Esophagus muscularis mucosa (tissue), 4 donors: ENCODE measurements at regions not wholly inside any gene's neighbourhood (a gene's known extent, or its start where the extent isn't known, plus 50 kb on each side); places are given as distances from the start of the nearest gene placed in this dataset.

Source experiments
- DNase-seq: peaks from one replicate; pipeline ENCODE4 v3.0.0-alpha.2; 2017; ENCODE audit errors: extremely low spot score
- H3K27ac ChIP-seq, 4 donors: fragments of 200-600 bp; sonication (generic); replicated peaks in 1 of 4; 1 replicate in 3 of 4; 2 replicates in 1 of 4; pipeline ENCODE4 v1.5.1; 2016 to 2019; ENCODE audit warnings: mild to moderate bottlenecking in 1 of 4
- H3K27me3 ChIP-seq, 4 donors: fragments of 200-600 bp; sonication (generic); one replicate each; pipeline versions ENCODE4 v1.5.1 to v1.6.0; 2016 to 2019
- H3K36me3 ChIP-seq, 4 donors: fragments of 200-600 bp; sonication (generic); one replicate each; pipeline ENCODE4 v1.5.1; 2016 to 2019
- H3K4me1 ChIP-seq, 4 donors: fragments of 200-600 bp; sonication (generic); one replicate each; pipeline ENCODE4 v1.5.1; 2016 to 2019
- H3K4me3 ChIP-seq, 4 donors: fragments of 200-600 bp; sonication (generic); 1 replicate in 2 of 4; 2 replicates in 2 of 4; pipeline ENCODE4 v1.5.1; 2016 to 2019; ENCODE audit warnings: mild to moderate bottlenecking in 4 of 4, moderate library complexity in 1 of 4
- H3K9me3 ChIP-seq, 4 donors: fragments of 200-600 bp; sonication (generic); 1 replicate in 3 of 4; 2 replicates in 1 of 4; pipeline ENCODE4 v1.5.1; 2016 to 2019
- EP300 ChIP-seq: sonication (generic); formaldehyde crosslinking; IDR thresholded peaks from one replicate; pipeline ENCODE4 v1.6.1; 2017; ENCODE audit warnings: antibody characterized with exemption
- POLR2A ChIP-seq: fragments of 450-650 bp; IDR thresholded peaks from one replicate; pipeline ENCODE4 v1.6.1; 2017; ENCODE audit warnings: antibody characterized with exemption, moderate library complexity, mild to moderate bottlenecking, low read depth
- POLR2AphosphoS5 ChIP-seq, 2 donors: sonication (generic); formaldehyde crosslinking; IDR thresholded peaks; one replicate each; pipeline ENCODE4 v1.6.1; 2017; ENCODE audit warnings: antibody characterized with exemption in 2 of 2
- WGBS: methylation state at CpG from one replicate; pipeline ENCODE4 v1.1.5; 2018; 5-methylcytosine and 5-hydroxymethylcytosine counted together
- intact Hi-C: fragments of 100-400 bp; cut with DNase I; formaldehyde crosslinking; loops from one replicate; pipeline ENCODE4 v1.15.1; 2023
- TF ChIP-seq, protein P1 (sequence below), 3 experiments: fragments of 200-600 bp in 2 of 3; fragments of 450-650 bp in 1 of 3; sonication (generic) in 2 of 3; IDR thresholded peaks; one replicate each; pipeline ENCODE4 v1.5.1; 2017 to 2019; ENCODE audit warnings: antibody characterized with exemption in 3 of 3, mild to moderate bottlenecking in 2 of 3, moderate library complexity in 1 of 3

DNA sequence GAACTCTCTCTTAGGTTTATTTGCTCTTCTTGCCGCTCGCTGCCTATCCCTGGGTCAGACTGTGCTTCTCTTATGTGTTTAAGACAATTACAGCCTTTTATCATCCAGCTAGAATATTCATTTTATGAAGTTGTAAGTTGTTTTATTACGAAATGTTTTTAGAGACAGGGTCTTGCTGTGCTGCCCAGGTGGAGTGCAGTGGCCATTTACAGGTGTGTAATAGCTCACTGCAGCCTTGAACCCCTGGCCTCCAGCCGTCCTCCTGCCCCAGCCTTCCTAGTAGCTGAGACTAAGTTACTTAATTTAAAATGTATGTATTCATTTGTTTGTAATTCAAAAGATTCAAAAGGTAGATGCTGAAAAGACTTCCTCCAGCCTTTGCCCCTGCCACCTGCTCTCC is 99.0 kb upstream of the KIF26B start:
- intact Hi-C loops, result no loop called here
- peaks cover 0 to 3% (median 0%) of the 10 kb centered on the region in 4 donors for H3K4me1 ChIP-seq
- H3K36me3 ChIP-seq, result peaks cover 0 to 6% (median 5%) of the 10 kb centered on the region in 4 donors
- H3K4me3 ChIP-seq, result no peak overlapping the region
- H3K27ac ChIP-seq, result no peak overlapping the region
- no peak for DNase-seq
- TF ChIP-seq, protein P1, sequence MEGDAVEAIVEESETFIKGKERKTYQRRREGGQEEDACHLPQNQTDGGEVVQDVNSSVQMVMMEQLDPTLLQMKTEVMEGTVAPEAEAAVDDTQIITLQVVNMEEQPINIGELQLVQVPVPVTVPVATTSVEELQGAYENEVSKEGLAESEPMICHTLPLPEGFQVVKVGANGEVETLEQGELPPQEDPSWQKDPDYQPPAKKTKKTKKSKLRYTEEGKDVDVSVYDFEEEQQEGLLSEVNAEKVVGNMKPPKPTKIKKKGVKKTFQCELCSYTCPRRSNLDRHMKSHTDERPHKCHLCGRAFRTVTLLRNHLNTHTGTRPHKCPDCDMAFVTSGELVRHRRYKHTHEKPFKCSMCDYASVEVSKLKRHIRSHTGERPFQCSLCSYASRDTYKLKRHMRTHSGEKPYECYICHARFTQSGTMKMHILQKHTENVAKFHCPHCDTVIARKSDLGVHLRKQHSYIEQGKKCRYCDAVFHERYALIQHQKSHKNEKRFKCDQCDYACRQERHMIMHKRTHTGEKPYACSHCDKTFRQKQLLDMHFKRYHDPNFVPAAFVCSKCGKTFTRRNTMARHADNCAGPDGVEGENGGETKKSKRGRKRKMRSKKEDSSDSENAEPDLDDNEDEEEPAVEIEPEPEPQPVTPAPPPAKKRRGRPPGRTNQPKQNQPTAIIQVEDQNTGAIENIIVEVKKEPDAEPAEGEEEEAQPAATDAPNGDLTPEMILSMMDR (IDR thresholded peaks at IDR 0.05), result no peak
- 77% methylated on average over 4 of the region's 4 CpGs for WGBS
- H3K9me3 ChIP-seq, result no peaks in the 10 kb centered on the region
- H3K27me3 ChIP-seq, result no peaks in the 10 kb centered on the region

DNA sequence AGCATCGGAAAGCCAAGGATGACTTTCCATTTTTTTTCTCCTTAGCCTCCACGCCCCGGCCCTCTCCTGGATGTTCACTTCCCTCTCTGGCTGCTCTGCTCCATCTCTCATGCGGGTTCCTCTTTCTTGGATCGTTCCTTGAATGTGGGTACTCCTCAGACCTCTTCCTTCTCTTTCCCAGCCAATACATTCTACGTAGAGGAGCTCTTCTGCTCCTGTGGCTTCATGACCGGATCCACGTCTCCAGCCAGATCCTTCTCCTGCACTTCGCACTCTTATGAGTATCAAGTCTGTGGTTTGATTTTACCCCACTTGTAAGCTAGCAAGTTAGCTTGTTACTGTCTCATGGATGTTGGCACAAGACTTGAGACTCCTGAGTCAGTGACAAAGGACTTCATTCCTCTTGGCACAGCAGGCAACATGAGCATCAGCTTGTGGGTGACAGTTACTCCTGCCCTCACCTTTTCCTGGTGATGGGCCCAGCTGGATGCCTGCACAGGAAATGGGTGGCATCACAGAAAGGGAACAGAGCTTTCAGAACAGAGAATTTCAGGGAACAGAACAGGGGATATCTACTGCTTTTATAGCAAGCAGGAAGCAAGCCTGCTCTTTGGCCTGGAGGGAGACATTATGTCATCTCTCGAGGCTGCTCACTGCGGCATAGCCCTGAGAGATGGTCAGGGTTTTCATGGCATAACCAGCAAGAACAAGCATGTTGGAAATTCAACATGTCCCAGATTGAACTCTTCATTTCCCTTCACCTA is 100.1 kb upstream of the KIF26B start:
- TF ChIP-seq POLR2A, result no peak
- no peak for TF ChIP-seq EP300
- TF ChIP-seq, protein P1 (IDR thresholded peaks at IDR 0.05), result no peak
- H3K27me3 ChIP-seq, result no peaks in the 10 kb centered on the region
- H3K9me3 ChIP-seq, result no peaks in the 10 kb centered on the region
- H3K36me3 ChIP-seq, result peaks cover 0 to 6% (median 2%) of the 10 kb centered on the region in 4 donors
- no peak overlapping the region for H3K4me3 ChIP-seq
- no peak for DNase-seq
- WGBS, result 90% methylated on average over 11 of the region's 11 CpGs
- H3K4me1 ChIP-seq, result no peaks in the 10 kb centered on the region
- no peak overlapping the region for H3K27ac ChIP-seq
- intact Hi-C loops, result no loop called here

DNA sequence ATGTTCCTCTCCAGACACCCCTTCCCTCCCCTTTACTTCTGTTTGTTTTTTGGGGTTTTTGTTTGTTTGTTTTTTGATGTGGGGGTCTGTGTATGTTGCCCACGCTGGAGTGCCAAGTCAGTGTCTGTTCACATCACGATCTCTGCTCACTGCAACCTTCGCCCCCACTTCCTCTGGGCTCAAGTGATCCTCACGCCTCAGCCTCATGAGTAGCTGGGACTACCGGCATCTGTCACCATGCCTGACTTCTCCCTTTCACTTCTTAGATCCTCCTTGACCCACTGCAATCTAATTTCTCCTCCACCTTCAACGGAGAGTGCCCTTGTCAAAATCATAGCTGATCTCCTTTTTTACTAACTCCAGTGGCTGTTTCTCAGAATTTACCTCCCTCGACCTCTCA is 100.7 kb upstream of the KIF26B start:
- Histone ChIP-seq H3K4me3 (no peak overlapping the region), H3K9me3 (no peaks in the 10 kb centered on the region), H3K36me3 (peaks cover 0 to 6% (median 2%) of the 10 kb centered on the region in 4 donors), H3K4me1 (no peaks in the 10 kb centered on the region), H3K27ac (no peak overlapping the region), H3K27me3 (no peaks in the 10 kb centered on the region)
- no peak for DNase-seq
- TF ChIP-seq POLR2A (no peak), POLR2AphosphoS5 (IDR thresholded peaks at IDR 0.05) (no peak), EP300 (no peak)
- TF ChIP-seq, protein P1 (IDR thresholded peaks at IDR 0.05), result no peak
- WGBS, result 84% methylated on average over 7 of the region's 7 CpGs
- intact Hi-C loops, result no loop called here

DNA sequence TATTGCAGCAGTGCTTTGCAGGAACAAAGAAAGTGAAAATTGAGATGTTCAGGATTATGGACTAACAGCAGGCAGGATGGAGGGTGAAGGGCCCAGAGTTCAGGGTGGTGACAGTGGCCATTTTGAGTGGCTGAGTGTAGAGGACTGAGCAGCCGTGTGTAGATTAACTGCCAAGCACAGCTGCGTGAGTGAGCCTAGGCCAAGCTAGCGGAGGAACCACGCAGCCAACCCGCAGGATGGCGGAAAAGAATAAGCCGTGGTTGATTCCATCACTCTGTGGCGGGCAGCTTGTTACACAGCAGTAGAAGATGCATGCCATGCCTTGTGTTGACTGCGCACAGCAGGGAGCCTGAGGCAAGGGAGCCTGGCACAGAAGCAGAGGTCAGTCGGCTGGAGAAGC is 102.5 kb upstream of the KIF26B start:
- no peak overlapping the region for H3K4me3 ChIP-seq
- H3K9me3 ChIP-seq, result no peaks in the 10 kb centered on the region
- intact Hi-C loops, result no loop called here
- H3K27ac ChIP-seq, result no peak overlapping the region
- TF ChIP-seq EP300, result no peak
- TF ChIP-seq POLR2AphosphoS5 (IDR thresholded peaks at IDR 0.05), result no peak
- TF ChIP-seq POLR2A, result no peak
- TF ChIP-seq, protein P1 (IDR thresholded peaks at IDR 0.05), result no peak
- H3K4me1 ChIP-seq, result no peaks in the 10 kb centered on the region
- DNase-seq, result no peak
- H3K36me3 ChIP-seq, result peaks cover 0 to 6% (median 2%) of the 10 kb centered on the region in 4 donors
- WGBS, result 94% methylated on average over 6 of the region's 10 CpGs
- no peaks in the 10 kb centered on the region for H3K27me3 ChIP-seq
